NCI-H2227 treated with DMSO at 0.1 percent for 48 hours (cell line): ENCODE measurements at regions not wholly inside any gene's neighbourhood (a gene's known extent, or its start where the extent isn't known, plus 50 kb on each side); places are given as distances from the start of the nearest gene placed in this dataset.

Source experiments
- DNase-seq: peaks from one replicate; lab custom pipeline; 2025; lab: John Stamatoyannopoulos, UW

- no peak for DNase-seq
Measured at GRCh38 chr6:23016696-23017095, 447.3 kb downstream of the HDGFL1 start.

GRCh38 chr6:23021487-23021886, 452.1 kb downstream of the HDGFL1 start:
- DNase-seq: no peak

- no peak for DNase-seq
Measured at GRCh38 chr6:23027281-23027680, 457.9 kb downstream of the HDGFL1 start.

GRCh38 chr6:23031986-23032385, 462.6 kb downstream of the HDGFL1 start:
- no peak for DNase-seq

GRCh38 chr6:23034926-23035325, 465.6 kb downstream of the HDGFL1 start:
- no peak for DNase-seq

- no peak for DNase-seq
Measured at GRCh38 chr6:23036406-23036983, 467.1 kb downstream of the HDGFL1 start.

- no peak for DNase-seq
Measured at GRCh38 chr6:23040899-23041298, 471.5 kb downstream of the HDGFL1 start.

GRCh38 chr6:23045280-23045679, 475.9 kb downstream of the HDGFL1 start:
- DNase-seq: no peak

GRCh38 chr6:23055523-23055922, 486.2 kb downstream of the HDGFL1 start:
- DNase-seq: no peak

GRCh38 chr6:23073821-23074220, 504.5 kb downstream of the HDGFL1 start:
- DNase-seq: no peak

- no peak for DNase-seq
Measured at GRCh38 chr6:23077772-23078171, 508.4 kb downstream of the HDGFL1 start.

GRCh38 chr6:23081701-23082100, 512.3 kb downstream of the HDGFL1 start:
- DNase-seq: no peak

GRCh38 chr6:23086100-23086499, 516.7 kb downstream of the HDGFL1 start:
- DNase-seq: no peak

- DNase-seq: no peak
Measured at GRCh38 chr6:23087471-23087870, 518.1 kb downstream of the HDGFL1 start.

- DNase-seq: no peak
Measured at GRCh38 chr6:23088761-23089160, 519.4 kb downstream of the HDGFL1 start.

- DNase-seq: no peak
Measured at GRCh38 chr6:23089981-23090380, 520.6 kb downstream of the HDGFL1 start.

GRCh38 chr6:23091795-23092194, 522.4 kb downstream of the HDGFL1 start:
- no peak for DNase-seq

- no peak for DNase-seq
Measured at GRCh38 chr6:23096876-23097275, 527.5 kb downstream of the HDGFL1 start.

- no peak for DNase-seq
Measured at GRCh38 chr6:23097566-23097965, 528.2 kb downstream of the HDGFL1 start.

GRCh38 chr6:23106951-23107350, 537.6 kb downstream of the HDGFL1 start:
- no peak for DNase-seq

GRCh38 chr6:23111984-23112383, 542.6 kb downstream of the HDGFL1 start:
- no peak for DNase-seq

GRCh38 chr6:23114812-23115504, 545.6 kb downstream of the HDGFL1 start:
- no peak for DNase-seq

GRCh38 chr6:23137611-23138010, 568.2 kb downstream of the HDGFL1 start:
- DNase-seq: peak; percentile 7

- DNase-seq: no peak
Measured at GRCh38 chr6:23140871-23141270, 571.5 kb downstream of the HDGFL1 start.
